Mesenteric fat pad (tissue), 1 donor: ENCODE measurements at regions not wholly inside any gene's neighbourhood (a gene's known extent, or its start where the extent isn't known, plus 50 kb on each side); places are given as distances from the start of the nearest gene placed in this dataset.

Experiments used
- DNase-seq: peaks from one replicate; pipeline ENCODE4 v3.0.0-alpha.2; 2020; ENCODE audit warnings: low spot score
- donor health status: DM: yes; HTN: yes; CAD: no.

GRCh38 chr2:64826703-64827102 is 162.5 kb upstream of the SLC1A4 start:
- DNase-seq, result no peak

DNA sequence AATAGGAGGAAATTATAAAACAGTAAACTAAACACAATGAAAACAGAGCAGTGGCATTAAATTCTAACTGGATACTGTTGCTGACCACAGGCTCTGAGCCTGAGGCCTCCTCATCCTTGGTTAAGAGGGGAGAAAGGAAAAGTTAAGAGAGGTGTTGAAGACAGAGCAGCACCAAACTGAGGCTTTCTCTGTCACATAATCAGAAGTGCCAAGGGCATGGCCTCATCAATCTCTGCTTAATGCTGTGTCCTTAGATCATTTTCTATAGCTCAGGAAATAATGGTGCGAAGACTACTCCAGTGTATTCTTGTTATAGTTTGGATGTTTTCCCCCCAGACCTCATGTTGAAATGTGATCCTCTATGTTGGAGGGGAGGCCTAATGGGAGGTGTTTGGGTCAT is 160.9 kb upstream of the SLC1A4 start:
- no peak for DNase-seq

DNA sequence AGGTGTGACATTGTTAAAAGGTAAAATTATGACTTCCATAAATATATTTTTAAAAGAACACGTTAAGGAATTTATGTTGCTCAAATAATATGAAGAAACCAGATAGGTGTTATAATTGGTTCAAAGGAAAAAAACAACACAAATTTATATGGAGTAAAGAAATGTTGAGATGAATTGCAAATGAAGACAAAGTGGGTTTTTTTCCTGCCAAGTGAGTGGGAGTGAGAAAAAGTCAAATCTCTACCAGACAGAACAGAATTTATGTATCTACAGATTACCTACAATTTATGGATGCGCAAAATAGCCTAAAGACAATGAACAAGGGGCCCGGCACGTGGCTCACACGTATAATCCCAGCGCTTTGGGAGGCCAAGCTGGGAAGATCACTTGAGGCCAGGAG is 159.7 kb upstream of the SLC1A4 start:
- DNase-seq, result no peak

DNA sequence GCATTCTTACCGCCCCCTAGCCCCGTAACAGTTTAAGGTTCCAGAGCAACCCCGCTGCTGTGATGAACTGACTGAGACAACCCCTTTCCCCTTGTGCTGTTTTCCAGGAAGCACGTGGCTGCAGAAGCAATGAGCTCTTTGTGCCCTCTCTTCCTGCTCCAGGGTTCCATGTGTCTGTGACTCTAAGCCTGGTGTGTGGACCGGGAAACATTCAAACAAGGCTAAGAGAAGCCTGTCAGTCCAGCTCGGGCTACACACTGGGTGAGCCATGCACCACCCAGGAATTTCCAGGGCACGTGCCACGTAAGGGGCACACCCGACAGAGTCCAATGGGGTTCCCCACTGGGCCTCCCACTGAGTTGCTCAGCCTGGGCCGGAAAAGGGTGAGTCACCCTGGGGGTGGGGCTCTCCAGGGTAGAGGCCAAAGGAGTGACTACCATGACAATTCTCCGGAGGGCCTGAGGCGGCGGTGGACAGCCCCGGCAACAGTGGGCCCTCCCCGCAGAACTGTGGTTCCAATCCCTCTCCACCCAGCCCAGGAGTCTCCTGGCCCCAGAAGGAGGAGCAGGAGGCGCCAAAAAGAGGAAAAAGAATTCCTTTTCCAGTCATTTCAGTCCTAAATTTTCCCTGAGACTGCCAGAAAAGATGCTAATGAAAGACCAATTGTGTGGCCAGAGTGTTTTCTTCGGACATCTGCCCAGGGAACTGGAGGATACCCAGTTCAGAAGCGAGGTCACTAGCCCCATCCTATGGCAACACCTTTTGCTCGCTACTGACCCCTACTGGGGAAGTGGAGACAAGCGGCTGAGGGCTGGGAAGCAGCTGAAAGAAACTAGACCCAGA is 157.8 kb upstream of the SLC1A4 start:
- DNase-seq, result peak; percentile 95

- DNase-seq, result no peak
Measured at GRCh38 chr2:64831977-64832328, 157.2 kb upstream of the SLC1A4 start.

GRCh38 chr2:64832936-64833335 is 156.3 kb upstream of the SLC1A4 start:
- DNase-seq, result no peak

DNA sequence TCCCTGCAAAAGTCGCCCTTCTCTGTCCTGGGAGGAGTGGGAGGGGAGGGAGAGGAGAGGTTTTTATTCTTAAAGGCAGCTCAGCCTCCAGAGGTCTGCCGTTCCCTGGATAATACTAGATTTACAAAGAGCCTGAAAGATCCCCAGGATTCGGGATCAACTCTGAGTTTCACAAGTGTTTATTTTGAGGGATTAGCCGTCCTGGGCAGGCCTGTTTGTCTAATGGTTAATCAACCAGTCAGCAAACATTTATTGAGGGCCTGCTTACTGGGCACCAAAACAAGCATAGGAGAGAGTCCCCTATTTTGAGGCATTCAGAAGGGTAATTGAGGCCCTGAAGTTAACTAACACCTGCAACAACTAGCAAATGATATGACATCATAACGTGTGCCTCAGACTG is 152.6 kb upstream of the SLC1A4 start:
- DNase-seq, result no peak

DNA sequence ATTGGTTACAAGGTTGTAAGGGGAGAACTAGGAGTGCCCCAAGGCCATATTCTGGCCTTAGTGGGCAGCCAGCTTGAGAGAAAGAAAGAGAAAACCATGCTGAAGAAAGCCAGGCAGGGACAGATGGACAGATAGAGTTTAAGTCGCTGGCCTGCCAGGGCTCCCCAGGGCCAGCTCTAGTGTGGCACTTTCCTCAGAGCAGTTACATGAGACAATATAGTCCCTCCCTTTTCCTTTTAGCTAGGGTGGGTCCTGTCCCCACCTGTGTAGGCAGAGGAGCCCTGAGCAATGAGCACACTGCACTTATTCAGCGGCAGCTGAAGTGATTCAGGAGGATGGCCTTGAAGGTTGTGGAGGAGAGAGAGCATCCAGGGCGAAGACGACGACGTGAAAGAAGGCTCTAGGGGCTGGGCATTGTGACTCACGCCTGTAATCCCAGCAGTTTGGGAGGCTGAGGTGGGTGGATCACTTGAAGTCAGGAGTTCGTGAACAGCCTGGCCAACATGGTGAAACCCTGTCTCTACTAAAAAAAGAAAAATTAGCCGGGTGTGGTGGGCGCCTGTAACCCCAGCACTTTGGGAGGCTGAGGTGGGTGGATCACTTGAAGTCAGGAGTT is 152.0 kb upstream of the SLC1A4 start:
- DNase-seq, result no peak

DNA sequence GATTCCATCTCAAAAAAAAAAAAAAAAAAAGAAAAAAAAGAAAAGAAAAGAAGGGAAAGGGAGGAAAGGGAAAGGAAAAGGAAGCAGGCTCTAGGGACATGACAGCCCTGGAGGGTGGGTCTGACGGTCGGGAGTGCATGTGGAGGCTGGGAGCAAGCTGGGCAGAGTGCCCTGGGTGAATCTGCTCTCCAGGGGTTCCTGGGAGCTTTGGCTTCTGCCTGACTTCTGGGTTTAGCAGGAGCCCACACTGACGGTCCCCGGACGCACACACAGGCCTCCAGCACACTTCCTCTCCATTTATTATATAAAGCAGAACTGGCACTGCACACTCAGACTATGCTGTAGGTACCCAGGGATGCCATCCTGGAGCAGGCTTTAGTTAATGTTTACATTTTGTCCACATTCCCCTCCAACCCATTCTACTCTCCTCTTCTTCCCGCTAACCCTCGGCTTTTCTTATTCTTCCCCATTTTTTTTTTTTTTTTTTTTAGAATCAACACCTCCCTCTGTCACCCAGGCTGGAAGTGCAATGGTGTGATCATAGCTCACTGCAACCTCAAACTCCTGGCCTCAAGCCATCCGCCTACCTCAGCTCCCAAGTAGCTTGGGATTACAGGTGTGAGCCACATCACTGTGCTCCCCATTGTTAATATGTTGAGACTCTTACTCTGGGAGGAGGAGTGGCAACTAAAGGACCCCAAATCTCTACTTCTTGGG is 151.1 kb upstream of the SLC1A4 start:
- no peak for DNase-seq

GRCh38 chr2:64838817-64839216 is 150.4 kb upstream of the SLC1A4 start:
- no peak for DNase-seq

- no peak for DNase-seq
Measured at GRCh38 chr2:64839844-64840243, 149.4 kb upstream of the SLC1A4 start.

GRCh38 chr2:64840426-64840881 is 148.7 kb upstream of the SLC1A4 start:
- DNase-seq, result no peak

GRCh38 chr2:64841461-64841860 is 147.7 kb upstream of the SLC1A4 start:
- DNase-seq, result no peak

DNA sequence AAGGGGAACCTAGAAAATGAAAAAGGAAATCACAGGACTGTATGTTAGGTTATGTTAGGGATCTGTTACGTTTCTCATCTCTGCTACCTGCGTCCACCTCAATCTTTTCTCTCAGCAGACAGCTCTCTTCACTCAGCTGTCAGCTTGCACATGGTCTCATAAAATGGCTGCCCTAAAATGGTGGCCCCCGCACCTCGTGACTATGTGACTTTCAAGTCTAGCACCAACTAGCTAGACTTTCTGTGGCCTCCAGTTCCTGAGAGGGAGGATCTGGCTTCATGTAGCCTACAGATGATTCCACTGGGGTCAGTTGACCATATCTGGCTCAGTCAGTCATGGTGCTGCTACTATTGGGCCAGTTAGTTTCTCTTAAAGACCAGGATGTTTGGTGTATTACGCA is 147.2 kb upstream of the SLC1A4 start:
- DNase-seq, result no peak

DNA sequence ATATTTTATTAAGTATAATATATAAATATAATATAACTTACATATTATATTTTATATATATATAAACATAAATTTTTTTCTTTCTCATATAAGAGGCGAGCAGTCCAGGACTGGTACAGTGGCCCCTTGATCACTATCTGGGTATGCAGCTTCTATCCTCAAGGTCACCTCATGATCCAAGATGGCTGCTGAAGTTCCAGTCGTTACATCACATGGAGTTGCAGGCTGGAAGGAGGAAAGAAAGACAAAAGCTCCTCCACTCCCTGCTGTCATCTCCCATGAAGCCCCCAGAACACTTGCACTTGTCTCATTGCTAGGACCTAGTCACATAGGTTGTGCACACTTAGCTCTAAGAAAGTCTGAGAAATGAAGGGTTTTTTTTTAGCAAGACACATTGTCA is 145.1 kb upstream of the SLC1A4 start:
- DNase-seq, result no peak

- DNase-seq, result no peak
Measured at GRCh38 chr2:64845273-64845905, 143.8 kb upstream of the SLC1A4 start.

DNA sequence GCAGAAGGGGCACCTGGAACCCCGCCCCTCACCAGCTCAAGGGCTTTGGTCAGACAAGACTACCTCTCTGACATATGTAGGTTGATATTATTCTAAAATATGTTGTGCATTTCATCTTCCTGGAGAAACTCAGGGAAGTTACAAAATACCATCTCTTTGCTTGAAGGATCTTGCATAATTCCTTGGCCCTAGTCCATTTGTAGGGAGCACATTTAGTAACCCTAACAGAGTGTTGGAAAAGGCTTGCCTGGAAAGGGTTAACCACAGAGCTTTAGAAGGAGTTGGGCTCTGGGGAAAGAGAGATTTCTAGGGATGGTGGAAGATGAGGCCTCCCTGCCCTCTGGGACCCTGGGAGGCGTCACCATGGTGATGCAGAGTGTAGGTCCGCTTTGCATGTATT is 143.0 kb upstream of the SLC1A4 start:
- DNase-seq, result no peak

- DNase-seq, result no peak
Measured at GRCh38 chr2:64847930-64848329, 141.3 kb upstream of the SLC1A4 start.

DNA sequence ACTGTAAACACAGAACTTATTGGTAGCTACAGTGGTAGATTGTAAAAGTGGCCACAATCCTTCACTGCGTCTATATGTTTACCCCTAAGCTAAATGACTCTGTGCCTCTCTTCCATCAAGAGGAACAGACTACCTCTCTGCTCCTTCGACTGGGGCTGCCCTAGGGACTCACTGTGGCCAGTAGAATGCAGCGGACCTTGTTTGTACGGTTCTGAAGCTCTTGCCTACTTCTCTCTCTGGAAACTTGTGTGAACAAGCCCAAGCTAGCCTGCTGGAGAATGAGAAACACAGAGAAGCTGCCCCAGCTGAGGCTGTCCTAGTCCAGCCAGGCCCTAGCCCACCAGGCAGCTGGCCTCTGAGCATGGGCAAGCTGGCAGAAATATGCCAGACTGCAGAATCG is 140.8 kb upstream of the SLC1A4 start:
- DNase-seq, result no peak

DNA sequence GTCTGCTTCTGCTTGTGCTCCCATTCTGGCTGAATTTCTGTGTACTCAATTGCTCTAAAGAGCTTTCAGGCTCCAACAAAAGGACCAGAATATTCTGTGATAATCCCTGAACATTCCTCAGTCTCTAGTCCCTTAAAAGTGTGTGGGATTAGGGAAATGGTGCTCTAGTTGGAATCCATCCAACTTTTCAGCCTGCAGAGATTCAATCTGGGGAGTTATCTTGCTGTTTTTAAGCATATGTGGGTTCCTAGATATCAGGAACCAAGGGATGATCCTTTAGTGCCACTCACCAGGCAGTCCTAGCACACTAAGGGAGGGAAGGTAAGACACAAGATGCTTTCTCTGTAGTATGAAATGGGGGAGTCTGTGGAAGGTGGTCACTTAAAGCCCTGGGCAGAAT is 140.3 kb upstream of the SLC1A4 start:
- DNase-seq, result no peak

- peak; percentile 47 for DNase-seq
Measured at GRCh38 chr2:64850642-64851041, 138.6 kb upstream of the SLC1A4 start.

DNA sequence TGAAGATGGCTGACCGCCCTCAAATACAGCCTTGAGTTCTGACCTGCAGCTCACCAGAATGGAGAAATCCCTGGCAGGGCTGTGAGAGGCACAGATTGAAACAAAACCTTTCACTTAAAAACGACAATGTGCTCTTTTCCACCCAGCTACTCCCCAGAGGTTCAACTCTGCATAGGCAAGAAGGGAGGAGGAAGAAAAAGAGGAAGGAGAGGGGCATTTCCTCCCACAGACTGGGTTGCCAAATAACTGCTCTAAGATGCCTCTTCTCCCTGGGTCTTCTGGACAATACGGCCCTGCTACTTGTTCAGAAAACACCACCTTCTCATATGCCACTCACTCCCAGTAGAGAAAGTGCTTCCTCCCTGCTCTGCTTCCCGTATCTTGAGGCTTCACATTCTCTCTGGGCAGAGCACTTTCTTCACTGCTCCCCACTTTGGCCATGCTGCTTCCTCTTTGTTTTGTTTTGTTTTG is 136.4 kb upstream of the SLC1A4 start:
- DNase-seq, result peak; percentile 18
